H9 (cell line): ENCODE measurements at regions not wholly inside any gene's neighbourhood (a gene's known extent, or its start where the extent isn't known, plus 50 kb on each side); places are given as distances from the start of the nearest gene placed in this dataset.
"Not testable (repeated sequence)": the region's sequence is repeated elsewhere in the genome, so short reads cannot be mapped to it uniquely, and the experiment has no call there.

Source experiments
- DNase-seq: peaks from one replicate; pipeline ENCODE4 v3.0.0-alpha.2; 2017
- H2AFZ ChIP-seq: one replicate; pipeline ENCODE4 v1.6.1; 2013; ENCODE audit warnings: mild to moderate bottlenecking, low read length, control low read depth, moderate library complexity
- H2AK5ac ChIP-seq: 2 replicates; pipeline ENCODE4 v1.6.1; 2013; ENCODE audit warnings: low read length, control low read depth, mixed read lengths; ENCODE audit not compliant: insufficient read length
- H2BK120ac ChIP-seq: one replicate; pipeline ENCODE4 v1.6.1; 2013; ENCODE audit warnings: low read depth, mild to moderate bottlenecking, low read length, control low read depth, inconsistent platforms; ENCODE audit not compliant: poor library complexity, severe bottlenecking
- H2BK12ac ChIP-seq: 2 replicates; pipeline ENCODE4 v1.6.1; 2013; ENCODE audit warnings: low read length, control low read depth, mixed read lengths, low read depth; ENCODE audit not compliant: insufficient read length
- H2BK15ac ChIP-seq: 2 replicates; pipeline ENCODE4 v1.6.1; 2013; ENCODE audit warnings: low read depth, low read length, control low read depth
- H2BK20ac ChIP-seq: one replicate; pipeline ENCODE4 v1.6.1; 2013; ENCODE audit warnings: low read depth, mild to moderate bottlenecking, low read length, control low read depth, inconsistent platforms; ENCODE audit not compliant: poor library complexity, severe bottlenecking
- H2BK5ac ChIP-seq: 2 replicates; pipeline ENCODE4 v1.6.1; 2013; ENCODE audit warnings: low read length, control low read depth, mixed read lengths; ENCODE audit not compliant: insufficient read length
- H3K14ac ChIP-seq: 2 replicates; pipeline ENCODE4 v1.6.1; 2013; ENCODE audit warnings: low read length, control low read depth; ENCODE audit not compliant: insufficient read depth
- H3K18ac ChIP-seq: 2 replicates; pipeline ENCODE4 v1.6.1; 2013; ENCODE audit warnings: low read depth, mild to moderate bottlenecking, mixed read lengths, low read length, control low read depth; ENCODE audit not compliant: insufficient read length
- H3K23ac ChIP-seq: 2 replicates; pipeline ENCODE4 v1.6.1; 2013; ENCODE audit warnings: low read length, control low read depth, mixed read lengths, low read depth; ENCODE audit not compliant: insufficient read length
- H3K23me2 ChIP-seq: 2 replicates; pipeline ENCODE4 v1.6.1; 2013; ENCODE audit warnings: low read depth, mild to moderate bottlenecking, mixed read lengths, low read length, control low read depth; ENCODE audit not compliant: insufficient read length, poor library complexity, severe bottlenecking
- H3K27ac ChIP-seq: 2 replicates; pipeline ENCODE4 v1.5.1; 2013; ENCODE audit warnings: low read length, control low read depth, mixed read lengths, low read depth; ENCODE audit not compliant: insufficient read length
- H3K27me3 ChIP-seq: 2 replicates; pipeline ENCODE4 v1.6.1; 2013; ENCODE audit warnings: low read length, control low read depth, inconsistent platforms; ENCODE audit not compliant: insufficient read depth
- H3K4ac ChIP-seq: 2 replicates; pipeline ENCODE4 v1.6.1; 2013; ENCODE audit warnings: low read depth, mild to moderate bottlenecking, control low read depth, inconsistent platforms, low read length, moderate library complexity
- H3K4me1 ChIP-seq: 2 replicates; pipeline ENCODE4 v1.6.1; 2013; ENCODE audit warnings: low read length, control low read depth, inconsistent platforms; ENCODE audit not compliant: insufficient read depth
- H3K4me2 ChIP-seq: 2 replicates; pipeline ENCODE4 v1.6.1; 2013; ENCODE audit warnings: low read length, control low read depth, mixed read lengths; ENCODE audit not compliant: insufficient read length, insufficient read depth
- H3K56ac ChIP-seq: 2 replicates; pipeline ENCODE4 v1.6.1; 2013; ENCODE audit warnings: low read depth, mild to moderate bottlenecking, mixed read lengths, low read length, control low read depth; ENCODE audit not compliant: insufficient read length
- H3K79me1 ChIP-seq: 2 replicates; pipeline ENCODE4 v1.6.1; 2013; ENCODE audit warnings: low read depth, mild to moderate bottlenecking, moderate library complexity, low read length, control low read depth, inconsistent platforms; ENCODE audit not compliant: insufficient read depth, poor library complexity, severe bottlenecking
- H3K79me2 ChIP-seq: 2 replicates; pipeline ENCODE4 v1.6.1; 2013; ENCODE audit warnings: low read length, control low read depth, inconsistent platforms; ENCODE audit not compliant: insufficient read depth
- H3K9ac ChIP-seq: 2 replicates; pipeline ENCODE4 v1.6.1; 2013; ENCODE audit warnings: low read length, control low read depth, mixed read lengths; ENCODE audit not compliant: insufficient read length; ENCODE audit errors: extremely low read depth
- H3K9me3 ChIP-seq: one replicate; pipeline ENCODE4 v1.6.1; 2013; ENCODE audit warnings: low read depth, low read length, inconsistent platforms; ENCODE audit not compliant: control insufficient read depth
- H3T11ph ChIP-seq: one replicate; pipeline ENCODE4 v1.6.1; 2013; ENCODE audit warnings: mild to moderate bottlenecking, low read length, control low read depth, inconsistent platforms
- H4K20me1 ChIP-seq: one replicate; pipeline ENCODE4 v1.6.1; 2013; ENCODE audit not compliant: control insufficient read depth, insufficient read length, insufficient read depth
- H4K5ac ChIP-seq: 2 replicates; pipeline ENCODE4 v1.6.1; 2013; ENCODE audit warnings: low read depth, mild to moderate bottlenecking, mixed read lengths, low read length, control low read depth; ENCODE audit not compliant: insufficient read length
- H4K8ac ChIP-seq: replicated peaks from 2 replicates; pipeline ENCODE4 v1.6.1; 2013; ENCODE audit warnings: low read length, control low read depth, mixed read lengths, low read depth; ENCODE audit not compliant: insufficient read length
- H4K91ac ChIP-seq: 2 replicates; pipeline ENCODE4 v1.6.1; 2013; ENCODE audit warnings: low read depth, mild to moderate bottlenecking, moderate library complexity, mixed read lengths, low read length, control low read depth; ENCODE audit not compliant: insufficient read length
- H3K27ac Mint-ChIP-seq, 3 experiments: 2 replicates in 2 of 3; 3 replicates in 1 of 3; pipeline ENCODE4 v1.8.0; 2020 to 2021; ENCODE audit warnings: mixed read lengths in 3 of 3, mild to moderate bottlenecking in 1 of 3, moderate library complexity in 1 of 3
- H3K27me3 Mint-ChIP-seq: 2 replicates; pipeline ENCODE4 v1.8.0; 2021; ENCODE audit warnings: low read depth, mild to moderate bottlenecking, moderate library complexity, mixed read lengths
- H3K36me3 Mint-ChIP-seq, 3 experiments: 2 replicates in 2 of 3; 3 replicates in 1 of 3; pipeline ENCODE4 v1.8.0; 2020 to 2021; ENCODE audit warnings: low read depth in 3 of 3, mixed read lengths in 3 of 3; ENCODE audit not compliant: insufficient read depth in 1 of 3
- H3K4me1 Mint-ChIP-seq, 2 experiments: 2 replicates each; pipeline ENCODE4 v1.8.0; 2020; ENCODE audit warnings: mixed read lengths in 2 of 2
- H3K4me3 Mint-ChIP-seq, 2 experiments: 2 replicates in 1 of 2; 3 replicates in 1 of 2; pipeline ENCODE4 v1.8.0; 2020 to 2021; ENCODE audit warnings: mild to moderate bottlenecking in 2 of 2, mixed read lengths in 2 of 2, moderate library complexity in 1 of 2
- H3K9me3 Mint-ChIP-seq, 2 experiments: 2 replicates in 1 of 2; 3 replicates in 1 of 2; pipeline ENCODE4 v1.8.0; 2020; ENCODE audit warnings: mild to moderate bottlenecking in 2 of 2, mixed read lengths in 2 of 2, moderate library complexity in 1 of 2
- CTCF ChIP-seq: fragments of 200-600 bp; sonication (generic); conservative IDR thresholded peaks from 3 replicates; pipeline ENCODE4 v1.8.0; 2021; ENCODE audit warnings: antibody characterized with exemption, mild to moderate bottlenecking
- WGBS: extraction: QIAGEN DNeasy Blood & Tissue Kit; methylation state at CpG from one replicate; pipeline ENCODE4 v1.1.7; 2013; ENCODE audit warnings: missing lambda C conversion rate, low lambda C conversion rate, mixed read lengths; ENCODE audit not compliant: insufficient read length; ENCODE audit errors: extremely low coverage; 5-methylcytosine and 5-hydroxymethylcytosine counted together

DNA sequence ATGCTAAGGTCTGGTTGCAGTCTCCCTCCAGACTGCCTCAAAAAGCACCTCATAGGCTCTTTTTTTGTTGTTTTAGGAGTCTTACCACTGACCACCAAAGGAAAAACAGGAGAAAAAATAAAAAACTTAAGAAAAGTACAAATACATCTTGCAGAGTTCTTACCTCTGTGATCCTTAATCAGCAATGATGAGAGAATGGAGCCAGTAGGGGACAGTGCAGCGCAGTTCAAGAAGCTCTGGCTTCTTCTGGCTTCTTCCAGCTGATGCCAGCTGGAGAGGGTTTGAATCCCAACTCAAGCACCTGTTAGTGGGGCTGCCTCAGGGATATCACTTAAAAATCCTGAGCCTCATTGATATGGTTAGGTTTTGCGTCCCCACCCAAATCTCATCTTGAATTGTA, 223.3 kb upstream of the ISX start:
- no peak overlapping the region for H4K5ac ChIP-seq
- H4K91ac ChIP-seq: no peak overlapping the region
- no peak overlapping the region for H2BK15ac ChIP-seq
- Mint-ChIP-seq H3K9me3 (peaks cover 24 to 25% of the 10 kb centered on the region in 2 experiments), H3K27ac (peak overlapping the region; percentile 36 to 100 (median 99); a peak in 6 of 7 replicates), H3K27me3 (no peaks in the 10 kb centered on the region; the same call in 1 of the 2 replicates), H3K4me1 (peaks cover 52 to 69% of the 10 kb centered on the region in 2 experiments), H3K4me3 (no peak overlapping the region; a peak in 1 of 5 replicates), H3K36me3 (peaks cover 17 to 31% (median 22%) of the 10 kb centered on the region in 3 experiments)
- peak overlapping the region; percentile 97 for H3K27ac ChIP-seq
- no peak overlapping the region for H3T11ph ChIP-seq
- no peak overlapping the region for H3K56ac ChIP-seq
- no peak overlapping the region for H2BK12ac ChIP-seq
- H3K14ac ChIP-seq: no peak overlapping the region
- H3K4me1 ChIP-seq: peaks cover 6% of the 10 kb centered on the region
- no peaks in the 10 kb centered on the region for H4K20me1 ChIP-seq
- DNase-seq: no peak
- H2AFZ ChIP-seq: no peak overlapping the region
- H3K23me2 ChIP-seq: no peaks in the 10 kb centered on the region
- peaks cover 11% of the 10 kb centered on the region for H3K9me3 ChIP-seq
- no peak overlapping the region for H2BK5ac ChIP-seq
- no peak overlapping the region for H3K18ac ChIP-seq
- no peaks in the 10 kb centered on the region for H3K79me2 ChIP-seq
- no peak overlapping the region for H3K23ac ChIP-seq
- no peak overlapping the region for H2AK5ac ChIP-seq
- peak; percentile 56 for TF ChIP-seq CTCF
- H2BK120ac ChIP-seq: no peak overlapping the region
- H2BK20ac ChIP-seq: no peak overlapping the region
- no peak overlapping the region for H3K4me2 ChIP-seq
- no peak overlapping the region for H4K8ac ChIP-seq
- H3K9ac ChIP-seq: no peak overlapping the region
- no CpG with 5 or more reads among the region's 2 CpGs for WGBS
- H3K27me3 ChIP-seq: no peaks in the 10 kb centered on the region
- H3K79me1 ChIP-seq: no peaks in the 10 kb centered on the region
- H3K4ac ChIP-seq: no peak overlapping the region

DNA sequence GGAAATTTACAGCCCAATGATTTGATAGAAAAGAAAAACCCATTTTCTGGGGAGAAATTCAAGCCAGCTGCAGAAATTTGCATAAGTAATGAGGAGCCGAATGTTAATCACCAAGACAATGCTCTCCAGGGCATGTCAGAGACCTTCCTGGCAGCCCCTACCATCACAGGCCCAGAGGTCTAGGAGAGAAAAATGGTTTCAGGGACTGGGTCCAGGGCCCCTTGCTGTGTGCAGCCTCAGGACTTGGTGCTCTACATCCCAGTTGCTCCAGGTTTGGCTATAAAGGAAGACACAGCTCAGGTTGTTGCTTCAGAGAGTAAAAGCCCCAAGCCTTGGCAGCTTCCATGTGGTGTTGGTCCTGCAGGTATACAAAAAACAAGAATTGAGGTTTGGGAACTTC, 222.2 kb upstream of the ISX start:
- not testable (repeated sequence) for H3K4ac ChIP-seq, H3K79me1 ChIP-seq, H3K4me2 ChIP-seq, H3K79me2 ChIP-seq, H2AK5ac ChIP-seq, H3T11ph ChIP-seq, H3K27me3 ChIP-seq, H2BK20ac ChIP-seq, H3K23ac ChIP-seq, H3K4me3 Mint-ChIP-seq, H2BK15ac ChIP-seq, H4K20me1 ChIP-seq, H4K91ac ChIP-seq, H3K14ac ChIP-seq, H2BK5ac ChIP-seq, H4K5ac ChIP-seq, H3K27me3 Mint-ChIP-seq, H2AFZ ChIP-seq, H3K23me2 ChIP-seq, H3K27ac ChIP-seq, DNase-seq, H2BK12ac ChIP-seq, H2BK120ac ChIP-seq, H3K4me1 ChIP-seq, H3K18ac ChIP-seq, H3K9ac ChIP-seq, H4K8ac ChIP-seq, H3K56ac ChIP-seq
- Mint-ChIP-seq H3K27ac (peak overlapping the region in 1 of 3 experiments; percentile 79; a peak in 1 of 7 replicates), H3K9me3 (peaks cover 24 to 25% of the 10 kb centered on the region in 2 experiments), H3K36me3 (peaks cover 17 to 31% (median 22%) of the 10 kb centered on the region in 3 experiments), H3K4me1 (peaks cover 47 to 62% of the 10 kb centered on the region in 2 experiments)
- peaks cover 11% of the 10 kb centered on the region for H3K9me3 ChIP-seq
- WGBS: no CpG with 5 or more reads among the region's 1 CpG
